Ovary (tissue), 7 donors: ENCODE measurements at regions not wholly inside any gene's neighbourhood (a gene's known extent, or its start where the extent isn't known, plus 50 kb on each side); places are given as distances from the start of the nearest gene placed in this dataset.

Source experiments
- DNase-seq, 5 donors: peaks; one replicate each; pipeline ENCODE4 v3.0.0-alpha.2; 2019 to 2020
- H3K27ac ChIP-seq, 2 donors: fragments of 200-600 bp; one replicate each; pipeline versions ENCODE4 v1.5.1 to v1.8.0; 2019 to 2022
- H3K27me3 ChIP-seq: fragments of 200-600 bp; one replicate; pipeline ENCODE4 v1.8.0; 2022
- H3K36me3 ChIP-seq: fragments of 200-600 bp; sonication (generic); one replicate; pipeline ENCODE4 v1.5.1; 2019
- H3K4me1 ChIP-seq: one replicate; pipeline ENCODE4 v1.8.1; 2013; ENCODE audit warnings: mild to moderate bottlenecking, moderate library complexity; ENCODE audit not compliant: insufficient read depth
- H3K4me3 ChIP-seq: fragments of 200-600 bp; sonication (generic); one replicate; pipeline ENCODE4 v1.5.1; 2017
- H3K9me3 ChIP-seq, 2 donors: fragments of 200-600 bp in 1 of 2; sonication (generic) in 1 of 2; one replicate each; pipeline versions ENCODE4 v1.5.1 to v1.8.1; 2013 to 2019; ENCODE audit warnings: mild to moderate bottlenecking in 1 of 2, moderate library complexity in 1 of 2
- EP300 ChIP-seq: sonication (generic); formaldehyde crosslinking; IDR thresholded peaks from one replicate; pipeline ENCODE4 v1.6.1; 2017; ENCODE audit warnings: antibody characterized with exemption
- POLR2A ChIP-seq: fragments of 450-650 bp; IDR thresholded peaks from one replicate; pipeline ENCODE4 v1.6.1; 2017; ENCODE audit warnings: antibody characterized with exemption, mild to moderate bottlenecking, moderate library complexity
- WGBS, 3 donors: extraction: QIAGEN DNeasy Blood & Tissue Kit in 1 of 3; methylation state at CpG; one replicate each; pipeline versions ENCODE4 v1.1.5 to v1.1.7; 2013 to 2017; 5-methylcytosine and 5-hydroxymethylcytosine counted together
- intact Hi-C, 4 donors: fragments of 100-400 bp; cut with DNase I; formaldehyde crosslinking; loops; one replicate each; pipeline versions ENCODE4 v1.11.0 to v1.15.1; 2022 to 2023
- TF ChIP-seq, protein P1 (sequence below), 3 donors: fragments of 450-650 bp in 2 of 3; fragments of 200-600 bp in 1 of 3; IDR thresholded peaks; one replicate each; pipeline versions ENCODE4 v1.5.1 to v1.8.0; 2016 to 2022; ENCODE audit warnings: antibody characterized with exemption in 3 of 3, mild to moderate bottlenecking in 1 of 3
- donor health status: DM: no; HTN: no; CAD: no; lungs with moderate emphysema.
- donor health status: DM: no; HTN: no; CAD: no.
- donor health status: Bipolar disorder and iron deficiency.
- donor health status: DM: no; HTN: no; CAD: no.
- donor health status: DM: yes; HTN: yes; CAD: no.

DNA sequence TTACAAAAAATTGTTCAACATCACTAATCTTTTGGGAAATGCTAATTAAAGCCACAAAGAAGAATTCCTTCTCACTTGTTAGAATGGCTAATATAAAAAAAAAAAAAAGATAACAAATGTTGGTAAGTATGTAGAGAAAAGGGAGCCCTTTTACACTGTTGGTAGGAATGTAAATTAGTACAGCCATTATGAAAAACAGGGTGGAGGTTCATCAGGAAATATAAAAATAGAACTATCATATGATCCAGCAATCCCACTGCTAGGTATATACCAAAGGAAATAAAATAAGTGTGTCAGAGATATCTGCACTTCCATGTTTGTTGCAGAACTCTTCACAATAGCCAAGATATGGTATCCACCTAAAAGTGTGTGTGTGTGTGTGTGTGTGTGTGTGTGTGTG is 83.5 kb upstream of the RGMB start:
- TF ChIP-seq, protein P1, sequence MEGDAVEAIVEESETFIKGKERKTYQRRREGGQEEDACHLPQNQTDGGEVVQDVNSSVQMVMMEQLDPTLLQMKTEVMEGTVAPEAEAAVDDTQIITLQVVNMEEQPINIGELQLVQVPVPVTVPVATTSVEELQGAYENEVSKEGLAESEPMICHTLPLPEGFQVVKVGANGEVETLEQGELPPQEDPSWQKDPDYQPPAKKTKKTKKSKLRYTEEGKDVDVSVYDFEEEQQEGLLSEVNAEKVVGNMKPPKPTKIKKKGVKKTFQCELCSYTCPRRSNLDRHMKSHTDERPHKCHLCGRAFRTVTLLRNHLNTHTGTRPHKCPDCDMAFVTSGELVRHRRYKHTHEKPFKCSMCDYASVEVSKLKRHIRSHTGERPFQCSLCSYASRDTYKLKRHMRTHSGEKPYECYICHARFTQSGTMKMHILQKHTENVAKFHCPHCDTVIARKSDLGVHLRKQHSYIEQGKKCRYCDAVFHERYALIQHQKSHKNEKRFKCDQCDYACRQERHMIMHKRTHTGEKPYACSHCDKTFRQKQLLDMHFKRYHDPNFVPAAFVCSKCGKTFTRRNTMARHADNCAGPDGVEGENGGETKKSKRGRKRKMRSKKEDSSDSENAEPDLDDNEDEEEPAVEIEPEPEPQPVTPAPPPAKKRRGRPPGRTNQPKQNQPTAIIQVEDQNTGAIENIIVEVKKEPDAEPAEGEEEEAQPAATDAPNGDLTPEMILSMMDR (IDR thresholded peaks at IDR 0.05) = no peak
- TF ChIP-seq POLR2A (no peak), EP300 (no peak)
- DNase-seq = no peak
- Histone ChIP-seq H3K36me3 (no peaks in the 10 kb centered on the region), H3K9me3 (no peaks in the 10 kb centered on the region), H3K4me3 (no peak overlapping the region), H3K27me3 (no peaks in the 10 kb centered on the region), H3K4me1 (no peaks in the 10 kb centered on the region), H3K27ac (no peak overlapping the region)
- intact Hi-C loops = no loop called here

DNA sequence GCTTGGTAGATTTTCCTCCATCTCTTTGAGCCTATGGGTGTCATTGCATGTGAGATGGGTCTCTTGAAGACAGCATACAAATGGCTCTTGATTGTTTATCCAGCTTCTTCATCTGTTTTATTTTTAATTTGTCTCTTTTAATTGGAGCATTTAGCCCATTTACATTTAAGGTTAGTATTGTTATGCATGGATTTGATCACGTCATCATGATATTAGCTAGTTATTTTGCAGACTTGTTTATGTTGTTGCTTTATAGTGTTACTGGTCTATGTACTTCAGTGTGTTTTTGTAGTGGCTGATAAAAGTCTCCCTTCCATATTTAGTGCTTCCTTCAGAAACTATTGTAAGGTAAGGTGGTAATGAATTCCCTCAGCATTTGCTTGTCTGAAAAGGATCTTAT is 78.6 kb upstream of the RGMB start:
- no peaks in the 10 kb centered on the region for H3K9me3 ChIP-seq
- DNase-seq = no peak
- no peaks in the 10 kb centered on the region for H3K36me3 ChIP-seq
- TF ChIP-seq, protein P1 (IDR thresholded peaks at IDR 0.05) = no peak
- no peak for TF ChIP-seq EP300
- TF ChIP-seq POLR2A = no peak
- intact Hi-C loops = no loop called here
- 78 to 83% (median 79%) methylated on average over 1 of the region's 1 CpG for WGBS, 3 donors
- no peak overlapping the region for H3K4me3 ChIP-seq
- no peaks in the 10 kb centered on the region for H3K27me3 ChIP-seq
- H3K4me1 ChIP-seq = no peaks in the 10 kb centered on the region
- no peak overlapping the region for H3K27ac ChIP-seq

DNA sequence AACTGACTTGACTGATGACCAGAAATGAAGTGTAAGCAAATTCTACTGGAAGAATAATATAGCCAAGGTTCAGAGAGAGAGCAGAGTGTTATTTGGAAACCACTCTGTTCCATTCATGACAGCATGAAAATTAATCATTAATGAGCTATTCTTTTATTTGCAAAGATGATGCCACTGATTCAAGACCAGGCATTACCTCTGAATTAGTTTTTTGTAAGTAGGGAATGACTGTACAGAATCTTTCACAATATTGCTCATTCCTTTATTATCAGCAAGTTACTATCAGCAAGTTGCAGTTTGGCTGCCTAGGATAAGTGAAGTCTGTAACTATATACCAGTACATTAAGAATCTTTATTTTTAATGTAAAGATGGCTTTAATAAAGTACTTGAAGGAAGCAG is 75.1 kb upstream of the RGMB start:
- intact Hi-C loops = no loop called here
- Histone ChIP-seq H3K4me1 (no peaks in the 10 kb centered on the region), H3K36me3 (no peaks in the 10 kb centered on the region), H3K27me3 (no peaks in the 10 kb centered on the region), H3K27ac (no peak overlapping the region), H3K9me3 (no peaks in the 10 kb centered on the region), H3K4me3 (no peak overlapping the region)
- no peak for DNase-seq
- TF ChIP-seq POLR2A (no peak), EP300 (no peak)
- TF ChIP-seq, protein P1 (IDR thresholded peaks at IDR 0.05) = no peak

DNA sequence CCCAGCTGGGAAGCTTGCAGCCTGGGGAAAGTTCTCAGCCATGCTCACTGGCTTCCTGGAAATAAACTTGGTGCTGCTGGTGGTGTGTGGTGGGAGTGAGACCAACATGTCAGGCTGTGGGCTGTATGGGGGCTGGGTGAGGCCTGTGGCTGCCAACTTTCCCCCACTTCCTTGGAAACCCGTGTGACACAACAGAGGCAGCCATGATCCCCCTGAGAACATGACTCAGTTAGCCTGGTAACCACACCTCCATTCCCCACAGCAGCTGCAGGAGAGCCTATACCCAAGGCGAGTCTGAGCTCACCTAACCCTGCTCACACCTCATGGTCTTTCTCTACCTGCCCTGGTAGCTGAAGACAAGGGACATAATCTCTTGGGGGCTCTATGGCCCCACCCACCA is 72.7 kb upstream of the RGMB start:
- TF ChIP-seq POLR2A (no peak), EP300 (no peak)
- TF ChIP-seq, protein P1 (IDR thresholded peaks at IDR 0.05) = no peak
- DNase-seq = no peak
- 77 to 85% (median 79%) methylated on average over 2 of the region's 2 CpGs for WGBS, 3 donors
- Histone ChIP-seq H3K27ac (no peak overlapping the region), H3K36me3 (no peaks in the 10 kb centered on the region), H3K9me3 (no peaks in the 10 kb centered on the region), H3K4me3 (no peak overlapping the region), H3K4me1 (no peaks in the 10 kb centered on the region), H3K27me3 (no peaks in the 10 kb centered on the region)
- intact Hi-C loops = no loop called here

DNA sequence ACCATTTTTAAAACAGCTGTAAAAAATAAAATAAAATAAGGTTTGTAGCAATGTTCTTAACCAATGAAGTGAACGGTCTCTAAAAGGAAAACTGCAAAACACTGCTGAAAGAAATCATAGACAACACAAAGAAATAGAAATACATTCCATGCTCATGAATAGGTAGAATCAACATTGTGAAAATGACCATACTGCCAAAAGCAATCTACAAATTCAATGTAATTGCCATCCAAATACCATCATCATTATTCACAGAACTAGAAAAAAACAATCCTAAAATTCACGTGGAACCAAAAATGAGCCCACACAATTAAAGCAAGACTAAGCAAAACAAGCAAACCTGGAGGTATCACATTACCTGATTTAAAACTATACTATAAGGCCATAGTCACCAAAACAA is 67.6 kb upstream of the RGMB start:
- H3K36me3 ChIP-seq = no peaks in the 10 kb centered on the region
- H3K4me3 ChIP-seq = no peak overlapping the region
- TF ChIP-seq EP300 = no peak
- TF ChIP-seq, protein P1 (IDR thresholded peaks at IDR 0.05) = no peak
- H3K27ac ChIP-seq = no peak overlapping the region
- no peaks in the 10 kb centered on the region for H3K9me3 ChIP-seq
- no peak for DNase-seq
- 70 to 84% (median 83%) methylated on average over 2 of the region's 2 CpGs for WGBS, 3 donors
- H3K27me3 ChIP-seq = no peaks in the 10 kb centered on the region
- intact Hi-C loops = no loop called here
- H3K4me1 ChIP-seq = no peaks in the 10 kb centered on the region
